Umbilical cord (tissue), 1 donor: ENCODE measurements at regions not wholly inside any gene's neighbourhood (a gene's known extent, or its start where the extent isn't known, plus 50 kb on each side); places are given as distances from the start of the nearest gene placed in this dataset.
"Not testable (repeated sequence)": the region's sequence is repeated elsewhere in the genome, so short reads cannot be mapped to it uniquely, and the experiment has no call there.

ENCODE experiments used
- DNase-seq: peaks from one replicate; pipeline ENCODE4 v3.0.0-alpha.2; 2015; ENCODE audit warnings: low spot score

GRCh38 chr11:82056450-82056849, 677.2 kb downstream of the FAM181B start:
- no peak for DNase-seq

- DNase-seq = no peak
Observed at GRCh38 chr11:82049199-82049598, 684.5 kb downstream of the FAM181B start.

- no peak for DNase-seq
Observed at GRCh38 chr11:82047200-82047599, 686.5 kb downstream of the FAM181B start.

- DNase-seq = peak; percentile 56
Observed at GRCh38 chr11:82046778-82047177, 686.9 kb downstream of the FAM181B start.

- DNase-seq = no peak
Observed at GRCh38 chr11:82045748-82046457, 687.8 kb downstream of the FAM181B start.

DNA sequence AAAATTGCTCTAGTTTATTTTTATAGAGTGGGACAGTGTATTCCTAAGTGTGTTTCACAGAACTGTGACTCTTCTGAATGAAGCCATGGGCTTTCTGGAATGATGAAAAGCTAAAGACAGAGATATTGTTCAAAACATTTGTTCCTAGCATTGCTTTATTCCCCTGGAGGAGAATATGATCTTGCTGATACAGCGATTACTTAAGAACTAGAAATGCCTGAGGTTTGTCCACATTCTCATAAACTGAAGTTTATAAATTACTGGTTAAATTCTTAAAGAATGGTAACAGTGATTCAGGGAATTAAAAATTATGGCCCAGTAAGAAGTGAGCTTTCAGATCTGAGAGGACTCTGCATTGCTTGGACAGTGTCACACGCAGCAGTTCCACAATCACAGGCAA, 690.3 kb downstream of the FAM181B start:
- DNase-seq = peak; percentile 5

- DNase-seq = no peak
Observed at GRCh38 chr11:82041764-82042163, 691.9 kb downstream of the FAM181B start.

DNA sequence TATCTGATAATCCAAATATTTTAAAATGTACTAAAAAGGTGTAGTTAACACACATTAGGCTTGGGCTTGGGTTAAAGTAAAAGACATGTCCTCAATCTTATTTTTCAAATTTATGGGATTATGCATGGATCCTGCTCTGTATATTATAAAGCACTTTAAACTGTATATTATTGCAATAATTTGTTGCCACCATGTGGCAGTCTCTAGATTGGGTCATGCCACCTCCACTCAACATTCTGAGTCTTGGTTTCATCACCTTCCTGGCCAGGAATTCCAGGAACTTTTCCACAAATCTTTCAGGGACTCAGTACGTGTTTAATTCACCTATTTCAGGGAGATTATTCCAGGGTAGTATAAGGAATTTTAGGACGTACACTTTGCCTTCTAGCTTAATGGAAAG, 695.5 kb downstream of the FAM181B start:
- no peak for DNase-seq

DNA sequence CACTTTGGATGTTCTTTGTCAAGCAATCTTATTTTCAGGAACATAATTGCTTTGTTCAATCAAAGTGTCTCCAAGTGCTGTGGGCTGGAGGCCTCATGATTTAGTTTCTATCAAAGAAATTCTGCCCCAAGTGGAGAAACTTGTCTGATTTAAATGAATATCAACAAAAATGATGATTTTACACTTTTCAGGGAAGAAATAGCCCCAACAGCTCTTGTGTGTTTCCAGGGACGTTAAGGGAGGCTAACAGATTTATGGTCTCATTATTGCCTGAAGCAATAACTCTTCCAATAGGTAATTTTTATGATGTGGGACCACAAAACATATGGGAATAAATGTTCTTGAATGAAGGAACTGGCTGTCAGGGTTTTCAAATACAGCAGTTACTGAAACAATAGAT, 699.1 kb downstream of the FAM181B start:
- no peak for DNase-seq

DNA sequence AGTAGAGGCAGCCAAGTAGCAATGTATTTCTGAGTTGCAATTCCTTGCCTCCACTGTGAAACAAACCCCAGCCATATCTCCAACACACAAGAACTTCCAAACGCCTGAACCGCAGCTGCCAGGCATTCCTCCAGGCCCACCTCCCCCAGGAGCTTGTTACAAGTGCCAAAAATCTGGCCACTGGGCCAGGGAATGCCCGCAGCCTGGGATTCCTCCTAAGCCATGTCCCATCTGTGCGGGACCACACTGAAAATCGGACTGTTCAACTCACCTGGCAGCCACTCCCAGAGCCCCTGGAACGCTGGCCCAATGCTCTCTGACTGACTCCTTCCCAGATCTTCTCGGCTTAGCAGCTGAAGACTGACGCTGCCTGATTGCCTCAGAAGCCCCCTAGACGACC, 706.3 kb downstream of the FAM181B start:
- not testable (repeated sequence) for DNase-seq

GRCh38 chr11:82024760-82025159, 708.9 kb downstream of the FAM181B start:
- DNase-seq = no peak

DNA sequence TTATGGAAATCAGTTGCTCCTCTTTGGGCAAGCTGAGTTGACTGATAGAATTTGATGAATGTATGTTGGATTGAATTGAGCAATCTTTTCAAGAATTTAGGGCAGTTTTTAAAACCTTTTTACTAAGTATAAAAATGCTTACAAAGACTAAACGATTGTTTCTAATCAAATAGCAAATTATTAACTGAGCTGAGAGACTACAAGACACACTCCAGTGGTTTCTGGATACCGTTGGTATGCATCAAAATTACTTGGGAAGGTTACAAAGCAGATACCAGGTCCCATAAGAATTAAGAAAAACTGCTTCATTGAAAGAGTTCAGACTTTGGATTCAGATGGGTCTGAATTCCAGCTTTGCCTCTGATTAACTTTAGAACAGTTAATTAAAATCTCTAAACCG, 721.4 kb downstream of the FAM181B start:
- DNase-seq = no peak

DNA sequence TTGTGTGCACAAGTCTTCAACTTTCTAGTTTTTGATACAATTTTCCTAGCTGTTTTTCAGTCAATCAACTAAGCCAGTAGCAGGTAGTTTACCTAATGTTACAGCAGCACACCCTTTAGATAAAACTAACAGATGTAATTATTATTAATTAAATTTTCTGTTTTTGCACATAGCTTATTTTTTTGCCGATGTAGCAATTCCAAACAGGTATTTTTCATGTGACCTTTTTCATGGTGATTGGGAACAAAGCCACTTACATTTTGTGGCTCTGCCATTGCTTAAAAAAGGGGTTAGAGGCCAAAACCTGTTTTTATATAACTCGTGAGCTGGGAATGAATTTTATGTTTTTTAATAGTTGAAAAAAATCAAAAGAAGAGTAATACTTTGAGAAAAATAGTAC, 724.5 kb downstream of the FAM181B start:
- DNase-seq = no peak

- DNase-seq = no peak
Observed at GRCh38 chr11:82007521-82007920, 726.1 kb downstream of the FAM181B start.

GRCh38 chr11:82004537-82005213, 729.0 kb downstream of the FAM181B start:
- no peak for DNase-seq

- peak; percentile 5 for DNase-seq
Observed at GRCh38 chr11:82003671-82004515, 729.8 kb downstream of the FAM181B start.

DNA sequence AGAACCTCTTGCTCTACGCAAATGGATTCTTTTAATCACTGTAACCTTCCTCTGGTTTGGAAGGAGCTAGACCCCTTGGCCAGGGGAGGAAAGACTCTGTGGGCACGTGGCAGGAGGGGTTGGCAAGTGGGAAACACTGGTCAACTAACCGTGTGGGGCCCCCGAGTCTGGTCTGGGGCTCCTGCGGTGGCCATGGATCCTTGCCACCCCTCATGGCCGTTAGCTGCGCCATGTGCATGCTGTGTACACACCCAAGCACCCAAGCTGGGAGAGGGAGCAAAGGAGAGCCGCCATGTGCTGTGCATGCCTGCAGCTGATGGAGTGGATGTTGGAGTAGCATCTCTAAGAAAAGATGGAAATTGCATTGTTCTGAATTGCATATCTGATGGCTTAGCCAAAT, 730.6 kb downstream of the FAM181B start:
- no peak for DNase-seq

DNA sequence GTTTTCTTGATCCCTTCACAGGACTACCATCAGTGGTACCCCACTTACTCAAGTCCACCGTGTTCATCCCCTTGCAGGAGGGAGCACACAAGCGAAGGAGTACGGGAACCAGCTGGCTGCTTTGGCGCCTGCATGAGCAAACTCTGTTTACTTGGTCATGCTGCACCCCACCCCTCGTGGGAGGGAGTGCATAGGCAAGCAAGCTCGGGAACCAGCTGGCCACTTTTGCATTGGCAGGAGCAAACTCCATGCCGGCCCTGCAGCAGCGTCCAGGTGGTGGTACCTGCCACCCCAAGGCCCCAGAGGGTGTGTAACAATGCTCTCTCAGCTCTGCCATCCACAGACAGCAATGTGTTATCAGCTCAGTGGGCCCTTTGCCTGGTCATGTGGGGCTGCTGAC, 737.8 kb downstream of the FAM181B start:
- no peak for DNase-seq

- DNase-seq = no peak
Observed at GRCh38 chr11:81993755-81994154, 739.9 kb downstream of the FAM181B start.

DNA sequence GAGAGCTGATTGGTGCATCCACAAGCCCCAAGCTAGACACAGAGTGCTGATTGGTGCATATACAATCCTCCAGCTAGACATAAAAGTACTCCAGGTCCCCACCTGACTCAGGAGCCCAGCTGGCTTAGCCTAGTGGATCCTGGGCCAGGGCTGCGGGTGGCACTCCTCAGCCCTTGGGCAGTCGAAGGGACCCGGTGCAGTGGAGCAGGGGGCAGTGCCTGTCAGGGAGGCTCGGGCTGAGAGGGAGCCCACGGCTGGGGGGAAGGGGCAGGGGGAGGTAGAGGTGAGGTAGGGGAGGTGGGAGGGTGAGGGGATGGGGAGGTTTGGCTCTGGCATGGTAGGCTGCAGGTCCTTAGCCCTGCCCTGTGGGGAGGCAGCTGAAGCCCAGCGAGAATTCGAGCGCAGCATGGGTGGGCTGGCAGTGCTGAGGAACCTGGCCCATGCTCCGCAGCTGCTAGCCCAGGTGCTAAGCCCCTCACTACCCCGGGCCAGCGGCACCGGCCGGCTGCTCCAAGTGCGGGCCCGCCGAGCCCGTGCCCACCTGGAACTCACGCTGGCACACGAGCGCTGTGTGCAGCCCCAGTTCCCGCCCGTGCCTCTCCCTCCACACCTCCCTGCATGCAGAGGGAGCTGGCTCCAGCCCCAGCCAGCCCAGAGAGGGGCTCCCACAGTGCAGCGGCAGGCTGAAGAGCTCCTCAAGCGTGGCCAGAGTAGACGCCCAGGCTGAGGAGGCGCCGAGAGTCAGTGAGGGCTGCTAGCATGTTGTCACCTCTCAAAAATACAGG, 742.8 kb downstream of the FAM181B start:
- DNase-seq = no peak

DNA sequence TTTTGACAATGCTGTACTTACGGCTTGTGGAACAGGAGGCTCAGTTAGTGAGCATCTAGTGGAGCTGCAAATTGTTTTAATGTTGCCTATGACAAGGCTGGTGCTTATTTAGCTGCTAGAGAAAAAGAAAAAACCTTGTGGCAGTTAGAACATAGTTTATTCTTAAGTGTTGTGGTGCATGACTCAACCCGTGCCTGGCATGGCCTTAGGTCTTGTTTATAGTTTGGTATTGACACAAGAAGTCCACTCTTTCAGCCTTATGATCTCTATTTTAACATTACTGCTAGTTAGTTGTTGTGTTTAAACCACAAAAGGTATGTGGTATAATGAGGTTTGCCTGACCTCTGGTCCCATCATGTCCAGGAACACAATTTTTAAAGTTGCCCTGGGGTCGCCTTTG, 744.6 kb downstream of the FAM181B start:
- no peak for DNase-seq
